GM12878 (cell line): ENCODE measurements at regions not wholly inside any gene's neighbourhood (a gene's known extent, or its start where the extent isn't known, plus 50 kb on each side); places are given as distances from the start of the nearest gene placed in this dataset.

ENCODE experiments used
- ATAC-seq: fragments of 200-7000 bp; cut with Tn5 transposase; 3 replicates; pipeline ENCODE4 v1.9.1; 2020; ENCODE audit warnings: mild to moderate bottlenecking, moderate library complexity
- BruUV-seq: library from RNA; stranded (reverse); fragments of 400-500 nt; replicated peaks from 2 replicates; lab custom pipeline; 2021; lab: Mats Ljungman, UMichigan
- CTCF ChIA-PET: fragments of 300-600 bp; sonication (Branson Sonifier 250); formaldehyde crosslinking; extraction: SDS; loops from one replicate; lab custom pipeline; 2021; ENCODE audit warnings: inconsistent platforms; lab: Yijun Ruan, JAX
- POLR2A ChIA-PET: fragments of 350-600 bp; formaldehyde crosslinking; extraction: SDS; loops from one replicate; lab custom pipeline; 2021; ENCODE audit warnings: inconsistent platforms; lab: Charles Lee
- RAD21 ChIA-PET: fragments of 300-600 bp; sonication (Branson Sonifier 250); formaldehyde crosslinking; loops from one replicate; lab custom pipeline; 2023; ENCODE audit warnings: antibody characterized with exemption; ENCODE audit not compliant: unreplicated experiment; lab: Charles Lee
- SMC1A ChIA-PET: fragments of 300-600 bp; sonication (Branson Sonifier 250); formaldehyde crosslinking; loops from one replicate; lab custom pipeline; 2023; ENCODE audit not compliant: unreplicated experiment, uncharacterized antibody; lab: Charles Lee
- DNase-seq: peaks from one replicate; pipeline ENCODE4 v3.0.0-alpha.2; 2011; ENCODE audit warnings: low read depth, low spot score
- FAIRE-seq: peaks from 3 replicates; lab custom pipeline; 2011; peaks lifted over from hg19 to GRCh38; lab: Jason Lieb, UNC
- H2AFZ ChIP-seq: 2 replicates; pipeline ENCODE4 v1.6.0; 2011; ENCODE audit warnings: low read depth, low read length, control low read depth; ENCODE audit not compliant: control insufficient read depth
- H3K27ac ChIP-seq: 2 replicates; pipeline ENCODE4 v1.5.1; 2011; ENCODE audit warnings: control low read depth; ENCODE audit not compliant: control insufficient read depth, insufficient read depth
- H3K27me3 ChIP-seq, 2 experiments: replicated peaks in 1 of 2; 2 replicates each; pipeline versions ENCODE4 v1.6.0 to v1.6.1; 2011; ENCODE audit warnings: low read length in 1 of 2; ENCODE audit not compliant: control insufficient read depth in 2 of 2, insufficient read depth in 2 of 2
- H3K36me3 ChIP-seq, 2 experiments: 2 replicates each; pipeline ENCODE4 v1.5.1; 2011; ENCODE audit warnings: low read length in 1 of 2; ENCODE audit not compliant: control insufficient read depth in 2 of 2, insufficient read depth in 2 of 2
- H3K4me1 ChIP-seq: 2 replicates; pipeline ENCODE4 v1.6.1; 2011; ENCODE audit warnings: mild to moderate bottlenecking, low read length, moderate library complexity, mixed read lengths; ENCODE audit not compliant: control insufficient read depth, insufficient read depth
- H3K4me2 ChIP-seq: 2 replicates; pipeline ENCODE4 v1.6.0; 2011; ENCODE audit warnings: control low read depth; ENCODE audit not compliant: control insufficient read depth, insufficient read depth
- H3K4me3 ChIP-seq: fragments of 200-600 bp; sonication (generic); 2 replicates; pipeline ENCODE4 v1.5.1; 2016
- H3K79me2 ChIP-seq: 2 replicates; pipeline ENCODE4 v1.6.0; 2011; ENCODE audit warnings: low read length; ENCODE audit not compliant: control insufficient read depth, insufficient read depth
- H3K9ac ChIP-seq: 2 replicates; pipeline ENCODE4 v1.8.0; 2011; ENCODE audit warnings: low read length, control low read depth, mixed read lengths; ENCODE audit not compliant: control insufficient read depth, insufficient read depth
- H3K9me3 ChIP-seq: replicated peaks from 3 replicates; pipeline ENCODE4 v1.5.1; 2011; ENCODE audit warnings: mild to moderate bottlenecking, low read length; ENCODE audit not compliant: control insufficient read depth, insufficient read depth
- H4K20me1 ChIP-seq: 2 replicates; pipeline ENCODE4 v1.6.0; 2011; ENCODE audit not compliant: control insufficient read depth, insufficient read depth
- CHD4 ChIP-seq: fragments of 200-600 bp; sonication (generic); IDR thresholded peaks from 2 replicates; pipeline ENCODE4 v1.6.1; 2016; ENCODE audit warnings: mild to moderate bottlenecking
- KDM1A ChIP-seq: fragments of 200-600 bp; sonication (generic); IDR thresholded peaks from 2 replicates; pipeline ENCODE4 v1.6.1; 2016; ENCODE audit warnings: borderline replicate concordance
- MTA2 ChIP-seq: fragments of 450-650 bp; IDR thresholded peaks from 2 replicates; pipeline ENCODE4 v1.6.1; 2016; ENCODE audit warnings: low read depth, mild to moderate bottlenecking, moderate library complexity
- SREBF1 ChIP-seq: IDR thresholded peaks from 2 replicates; pipeline ENCODE4 v1.6.1; 2012; ENCODE audit warnings: mild to moderate bottlenecking, low read length
- ZZZ3 ChIP-seq: IDR thresholded peaks from 2 replicates; pipeline ENCODE4 v1.6.1; 2011; ENCODE audit warnings: low read depth; ENCODE audit not compliant: control insufficient read depth, insufficient read length
- WGBS: methylation state at CpG from one replicate; pipeline ENCODE4 v1.1.6; 2016; ENCODE audit warnings: low lambda C conversion rate; ENCODE audit not compliant: insufficient replicate concordance, insufficient coverage; ENCODE audit errors: missing lambda C conversion rate; 5-methylcytosine and 5-hydroxymethylcytosine counted together
- in situ Hi-C: fragments of 300-500 bp; cut with MboI; formaldehyde crosslinking; loops from 9 replicates; pipeline ENCODE4 v1.14.3; 2018; ENCODE audit warnings: mixed read lengths
- intact Hi-C: fragments of 100-400 bp; cut with micrococcal nuclease; formaldehyde crosslinking; loops from one replicate; pipeline ENCODE4 v1.14.2; 2022; ENCODE audit not compliant: unreplicated experiment
- TF ChIP-seq, protein P1 (sequence below): IDR thresholded peaks from 2 replicates; pipeline ENCODE4 v1.6.1; 2012; ENCODE audit warnings: low read depth, low read length, improper control_type of control experiment
- TF ChIP-seq, protein P2 (sequence below): fragments of 450-650 bp; formaldehyde crosslinking; IDR thresholded peaks from 2 replicates; pipeline ENCODE4 v1.4.0; 2022; ENCODE audit warnings: mild to moderate bottlenecking, moderate library complexity
- TF ChIP-seq, protein P3 (sequence below): fragments of 450-650 bp; IDR thresholded peaks from 2 replicates; pipeline ENCODE4 v1.6.1; 2017; ENCODE audit warnings: mild to moderate bottlenecking, low read depth, inconsistent platforms; ENCODE audit not compliant: poor library complexity, severe bottlenecking
- TF ChIP-seq, protein P4 (sequence below): fragments of 450-650 bp; formaldehyde crosslinking; IDR thresholded peaks from 2 replicates; pipeline ENCODE4 v1.4.0; 2020; ENCODE audit warnings: mild to moderate bottlenecking, moderate library complexity
- TF ChIP-seq, protein P5 (sequence below): fragments of 150-350 bp; IDR thresholded peaks from 2 replicates; pipeline ENCODE4 v1.6.1; 2016; ENCODE audit warnings: low read depth, low read length

DNA sequence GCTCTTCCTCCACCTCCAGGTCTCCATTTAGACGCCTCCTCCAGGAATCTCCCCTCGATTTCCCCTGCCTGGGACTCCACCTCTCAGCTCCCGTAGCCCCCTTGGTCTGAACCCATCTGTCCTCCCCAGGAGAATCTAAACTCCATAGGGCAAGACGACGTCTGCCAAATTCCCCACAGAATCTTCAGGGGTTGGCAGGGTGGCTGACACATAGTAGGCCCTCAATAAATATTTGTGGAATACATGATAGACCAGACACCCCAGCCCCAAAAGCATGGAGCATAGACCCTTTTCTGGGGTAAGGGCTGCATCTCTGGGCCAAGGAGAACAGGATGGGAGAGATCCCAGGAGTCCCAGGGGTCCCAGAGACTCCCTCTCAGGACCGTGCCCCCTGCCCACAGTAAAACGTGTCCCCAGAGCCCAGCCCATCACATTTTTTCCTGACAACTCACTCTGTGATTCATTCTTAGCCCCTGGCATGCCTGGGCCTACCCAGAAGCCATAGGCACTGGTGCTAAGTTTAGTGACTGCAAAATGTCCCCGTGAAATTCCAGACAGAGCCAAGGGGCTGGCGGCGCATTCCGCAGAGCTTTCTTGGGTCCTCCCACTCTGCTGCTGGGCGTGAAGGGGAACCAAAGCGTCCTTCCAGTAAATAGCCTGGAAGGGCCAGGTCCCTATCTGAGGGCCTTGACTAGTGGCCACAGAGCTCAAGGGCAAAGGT is 78.0 kb upstream of the SLC6A6 start:
- no peaks in the 10 kb centered on the region for H3K27me3 ChIP-seq
- no peak for DNase-seq
- H3K4me2 ChIP-seq: no peak overlapping the region
- POLR2A ChIA-PET: no interaction called here
- CTCF ChIA-PET: no interaction called here
- no TSS peak for BruUV-seq
- no peaks in the 10 kb centered on the region for H3K4me1 ChIP-seq
- no peaks in the 10 kb centered on the region for H3K79me2 ChIP-seq
- no peak overlapping the region for H3K9ac ChIP-seq
- no peak for FAIRE-seq
- no peak overlapping the region for H3K27ac ChIP-seq
- in situ Hi-C loops (no loop called here), intact Hi-C loops (no loop called here)
- WGBS: 31% methylated on average over 13 of the region's 13 CpGs
- H2AFZ ChIP-seq: no peak overlapping the region
- RAD21 ChIA-PET: no interaction called here
- no peak for ATAC-seq
- SMC1A ChIA-PET: interaction anchor here (0.6 kb wide), 1 partner anchor 53 kb away, joined by 3 read pairs; no protein-coding TSS in a partner anchor
- H3K4me3 ChIP-seq: no peak overlapping the region
- peaks cover 5% of the 10 kb centered on the region for H3K9me3 ChIP-seq
- H3K36me3 ChIP-seq: no peaks in the 10 kb centered on the region
- no peaks in the 10 kb centered on the region for H4K20me1 ChIP-seq
- TF ChIP-seq MTA2 (no peak), SREBF1 (no peak), CHD4 (no peak), KDM1A (no peak), ZZZ3 (no peak)
- TF ChIP-seq, protein P1, sequence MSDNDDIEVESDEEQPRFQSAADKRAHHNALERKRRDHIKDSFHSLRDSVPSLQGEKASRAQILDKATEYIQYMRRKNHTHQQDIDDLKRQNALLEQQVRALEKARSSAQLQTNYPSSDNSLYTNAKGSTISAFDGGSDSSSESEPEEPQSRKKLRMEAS: no peak
- TF ChIP-seq, protein P2, sequence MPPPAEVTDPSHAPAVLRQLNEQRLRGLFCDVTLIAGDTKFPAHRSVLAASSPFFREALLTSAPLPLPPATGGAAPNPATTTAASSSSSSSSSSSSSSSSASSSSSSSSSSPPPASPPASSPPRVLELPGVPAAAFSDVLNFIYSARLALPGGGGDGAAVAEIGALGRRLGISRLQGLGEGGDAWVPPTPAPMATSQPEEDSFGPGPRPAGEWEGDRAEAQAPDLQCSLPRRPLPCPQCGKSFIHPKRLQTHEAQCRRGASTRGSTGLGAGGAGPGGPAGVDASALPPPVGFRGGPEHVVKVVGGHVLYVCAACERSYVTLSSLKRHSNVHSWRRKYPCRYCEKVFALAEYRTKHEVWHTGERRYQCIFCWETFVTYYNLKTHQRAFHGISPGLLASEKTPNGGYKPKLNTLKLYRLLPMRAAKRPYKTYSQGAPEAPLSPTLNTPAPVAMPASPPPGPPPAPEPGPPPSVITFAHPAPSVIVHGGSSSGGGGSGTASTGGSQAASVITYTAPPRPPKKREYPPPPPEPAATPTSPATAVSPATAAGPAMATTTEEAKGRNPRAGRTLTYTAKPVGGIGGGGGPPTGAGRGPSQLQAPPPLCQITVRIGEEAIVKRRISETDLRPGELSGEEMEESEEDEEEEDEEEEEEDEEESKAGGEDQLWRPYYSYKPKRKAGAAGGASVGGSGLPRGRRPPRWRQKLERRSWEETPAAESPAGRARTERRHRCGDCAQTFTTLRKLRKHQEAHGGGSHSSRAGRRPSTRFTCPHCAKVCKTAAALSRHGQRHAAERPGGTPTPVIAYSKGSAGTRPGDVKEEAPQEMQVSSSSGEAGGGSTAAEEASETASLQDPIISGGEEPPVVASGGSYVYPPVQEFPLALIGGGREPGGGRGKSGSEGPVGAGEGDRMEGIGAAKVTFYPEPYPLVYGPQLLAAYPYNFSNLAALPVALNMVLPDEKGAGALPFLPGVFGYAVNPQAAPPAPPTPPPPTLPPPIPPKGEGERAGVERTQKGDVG (CRISPR knock-in tag): no peak
- TF ChIP-seq, protein P3, sequence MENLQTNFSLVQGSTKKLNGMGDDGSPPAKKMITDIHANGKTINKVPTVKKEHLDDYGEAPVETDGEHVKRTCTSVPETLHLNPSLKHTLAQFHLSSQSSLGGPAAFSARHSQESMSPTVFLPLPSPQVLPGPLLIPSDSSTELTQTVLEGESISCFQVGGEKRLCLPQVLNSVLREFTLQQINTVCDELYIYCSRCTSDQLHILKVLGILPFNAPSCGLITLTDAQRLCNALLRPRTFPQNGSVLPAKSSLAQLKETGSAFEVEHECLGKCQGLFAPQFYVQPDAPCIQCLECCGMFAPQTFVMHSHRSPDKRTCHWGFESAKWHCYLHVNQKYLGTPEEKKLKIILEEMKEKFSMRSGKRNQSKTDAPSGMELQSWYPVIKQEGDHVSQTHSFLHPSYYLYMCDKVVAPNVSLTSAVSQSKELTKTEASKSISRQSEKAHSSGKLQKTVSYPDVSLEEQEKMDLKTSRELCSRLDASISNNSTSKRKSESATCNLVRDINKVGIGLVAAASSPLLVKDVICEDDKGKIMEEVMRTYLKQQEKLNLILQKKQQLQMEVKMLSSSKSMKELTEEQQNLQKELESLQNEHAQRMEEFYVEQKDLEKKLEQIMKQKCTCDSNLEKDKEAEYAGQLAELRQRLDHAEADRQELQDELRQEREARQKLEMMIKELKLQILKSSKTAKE: no peak
- TF ChIP-seq, protein P4, sequence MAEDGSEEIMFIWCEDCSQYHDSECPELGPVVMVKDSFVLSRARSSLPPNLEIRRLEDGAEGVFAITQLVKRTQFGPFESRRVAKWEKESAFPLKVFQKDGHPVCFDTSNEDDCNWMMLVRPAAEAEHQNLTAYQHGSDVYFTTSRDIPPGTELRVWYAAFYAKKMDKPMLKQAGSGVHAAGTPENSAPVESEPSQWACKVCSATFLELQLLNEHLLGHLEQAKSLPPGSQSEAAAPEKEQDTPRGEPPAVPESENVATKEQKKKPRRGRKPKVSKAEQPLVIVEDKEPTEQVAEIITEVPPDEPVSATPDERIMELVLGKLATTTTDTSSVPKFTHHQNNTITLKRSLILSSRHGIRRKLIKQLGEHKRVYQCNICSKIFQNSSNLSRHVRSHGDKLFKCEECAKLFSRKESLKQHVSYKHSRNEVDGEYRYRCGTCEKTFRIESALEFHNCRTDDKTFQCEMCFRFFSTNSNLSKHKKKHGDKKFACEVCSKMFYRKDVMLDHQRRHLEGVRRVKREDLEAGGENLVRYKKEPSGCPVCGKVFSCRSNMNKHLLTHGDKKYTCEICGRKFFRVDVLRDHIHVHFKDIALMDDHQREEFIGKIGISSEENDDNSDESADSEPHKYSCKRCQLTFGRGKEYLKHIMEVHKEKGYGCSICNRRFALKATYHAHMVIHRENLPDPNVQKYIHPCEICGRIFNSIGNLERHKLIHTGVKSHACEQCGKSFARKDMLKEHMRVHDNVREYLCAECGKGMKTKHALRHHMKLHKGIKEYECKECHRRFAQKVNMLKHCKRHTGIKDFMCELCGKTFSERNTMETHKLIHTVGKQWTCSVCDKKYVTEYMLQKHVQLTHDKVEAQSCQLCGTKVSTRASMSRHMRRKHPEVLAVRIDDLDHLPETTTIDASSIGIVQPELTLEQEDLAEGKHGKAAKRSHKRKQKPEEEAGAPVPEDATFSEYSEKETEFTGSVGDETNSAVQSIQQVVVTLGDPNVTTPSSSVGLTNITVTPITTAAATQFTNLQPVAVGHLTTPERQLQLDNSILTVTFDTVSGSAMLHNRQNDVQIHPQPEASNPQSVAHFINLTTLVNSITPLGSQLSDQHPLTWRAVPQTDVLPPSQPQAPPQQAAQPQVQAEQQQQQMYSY: no peak
- TF ChIP-seq, protein P5, sequence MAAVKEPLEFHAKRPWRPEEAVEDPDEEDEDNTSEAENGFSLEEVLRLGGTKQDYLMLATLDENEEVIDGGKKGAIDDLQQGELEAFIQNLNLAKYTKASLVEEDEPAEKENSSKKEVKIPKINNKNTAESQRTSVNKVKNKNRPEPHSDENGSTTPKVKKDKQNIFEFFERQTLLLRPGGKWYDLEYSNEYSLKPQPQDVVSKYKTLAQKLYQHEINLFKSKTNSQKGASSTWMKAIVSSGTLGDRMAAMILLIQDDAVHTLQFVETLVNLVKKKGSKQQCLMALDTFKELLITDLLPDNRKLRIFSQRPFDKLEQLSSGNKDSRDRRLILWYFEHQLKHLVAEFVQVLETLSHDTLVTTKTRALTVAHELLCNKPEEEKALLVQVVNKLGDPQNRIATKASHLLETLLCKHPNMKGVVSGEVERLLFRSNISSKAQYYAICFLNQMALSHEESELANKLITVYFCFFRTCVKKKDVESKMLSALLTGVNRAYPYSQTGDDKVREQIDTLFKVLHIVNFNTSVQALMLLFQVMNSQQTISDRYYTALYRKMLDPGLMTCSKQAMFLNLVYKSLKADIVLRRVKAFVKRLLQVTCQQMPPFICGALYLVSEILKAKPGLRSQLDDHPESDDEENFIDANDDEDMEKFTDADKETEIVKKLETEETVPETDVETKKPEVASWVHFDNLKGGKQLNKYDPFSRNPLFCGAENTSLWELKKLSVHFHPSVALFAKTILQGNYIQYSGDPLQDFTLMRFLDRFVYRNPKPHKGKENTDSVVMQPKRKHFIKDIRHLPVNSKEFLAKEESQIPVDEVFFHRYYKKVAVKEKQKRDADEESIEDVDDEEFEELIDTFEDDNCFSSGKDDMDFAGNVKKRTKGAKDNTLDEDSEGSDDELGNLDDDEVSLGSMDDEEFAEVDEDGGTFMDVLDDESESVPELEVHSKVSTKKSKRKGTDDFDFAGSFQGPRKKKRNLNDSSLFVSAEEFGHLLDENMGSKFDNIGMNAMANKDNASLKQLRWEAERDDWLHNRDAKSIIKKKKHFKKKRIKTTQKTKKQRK: no peak
